ENCODE measurements at regions not wholly inside any gene's neighbourhood (a gene's known extent, or its start where the extent isn't known, plus 50 kb on each side); places are given as distances from the start of the nearest gene placed in this dataset.

- TF ChIP-seq HNF4A (conservative IDR thresholded peaks at IDR 0.05): no peak
- no peak for TF ChIP-seq TAF1 (conservative IDR thresholded peaks at IDR 0.05)
- no peak for TF ChIP-seq NR2F2 (IDR thresholded peaks at IDR 0.05)
- no peak for TF ChIP-seq RAD21 (IDR thresholded peaks at IDR 0.05)
- no peak for TF ChIP-seq ZBTB33 (IDR thresholded peaks at IDR 0.05)
- TF ChIP-seq YY1 (IDR thresholded peaks at IDR 0.05): no peak
- no peak for TF ChIP-seq RXRA (IDR thresholded peaks at IDR 0.05)
- no peak for TF ChIP-seq JUND (IDR thresholded peaks at IDR 0.05)
- TF ChIP-seq, protein P1, sequence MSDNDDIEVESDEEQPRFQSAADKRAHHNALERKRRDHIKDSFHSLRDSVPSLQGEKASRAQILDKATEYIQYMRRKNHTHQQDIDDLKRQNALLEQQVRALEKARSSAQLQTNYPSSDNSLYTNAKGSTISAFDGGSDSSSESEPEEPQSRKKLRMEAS (IDR thresholded peaks at IDR 0.05): no peak
- no peak for TF ChIP-seq GABPA (IDR thresholded peaks at IDR 0.05 in 1 of 2, conservative IDR thresholded peaks at IDR 0.05 in 1 of 2)
- TF ChIP-seq HNF4G (IDR thresholded peaks at IDR 0.05): no peak
- TF ChIP-seq FOXA2 (IDR thresholded peaks at IDR 0.05): no peak
- TF ChIP-seq FOXA1 (IDR thresholded peaks at IDR 0.05): no peak
- no peak for TF ChIP-seq ATF3 (IDR thresholded peaks at IDR 0.05)
- TF ChIP-seq, protein P2, sequence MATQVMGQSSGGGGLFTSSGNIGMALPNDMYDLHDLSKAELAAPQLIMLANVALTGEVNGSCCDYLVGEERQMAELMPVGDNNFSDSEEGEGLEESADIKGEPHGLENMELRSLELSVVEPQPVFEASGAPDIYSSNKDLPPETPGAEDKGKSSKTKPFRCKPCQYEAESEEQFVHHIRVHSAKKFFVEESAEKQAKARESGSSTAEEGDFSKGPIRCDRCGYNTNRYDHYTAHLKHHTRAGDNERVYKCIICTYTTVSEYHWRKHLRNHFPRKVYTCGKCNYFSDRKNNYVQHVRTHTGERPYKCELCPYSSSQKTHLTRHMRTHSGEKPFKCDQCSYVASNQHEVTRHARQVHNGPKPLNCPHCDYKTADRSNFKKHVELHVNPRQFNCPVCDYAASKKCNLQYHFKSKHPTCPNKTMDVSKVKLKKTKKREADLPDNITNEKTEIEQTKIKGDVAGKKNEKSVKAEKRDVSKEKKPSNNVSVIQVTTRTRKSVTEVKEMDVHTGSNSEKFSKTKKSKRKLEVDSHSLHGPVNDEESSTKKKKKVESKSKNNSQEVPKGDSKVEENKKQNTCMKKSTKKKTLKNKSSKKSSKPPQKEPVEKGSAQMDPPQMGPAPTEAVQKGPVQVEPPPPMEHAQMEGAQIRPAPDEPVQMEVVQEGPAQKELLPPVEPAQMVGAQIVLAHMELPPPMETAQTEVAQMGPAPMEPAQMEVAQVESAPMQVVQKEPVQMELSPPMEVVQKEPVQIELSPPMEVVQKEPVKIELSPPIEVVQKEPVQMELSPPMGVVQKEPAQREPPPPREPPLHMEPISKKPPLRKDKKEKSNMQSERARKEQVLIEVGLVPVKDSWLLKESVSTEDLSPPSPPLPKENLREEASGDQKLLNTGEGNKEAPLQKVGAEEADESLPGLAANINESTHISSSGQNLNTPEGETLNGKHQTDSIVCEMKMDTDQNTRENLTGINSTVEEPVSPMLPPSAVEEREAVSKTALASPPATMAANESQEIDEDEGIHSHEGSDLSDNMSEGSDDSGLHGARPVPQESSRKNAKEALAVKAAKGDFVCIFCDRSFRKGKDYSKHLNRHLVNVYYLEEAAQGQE (IDR thresholded peaks at IDR 0.05): no peak
- no peak for TF ChIP-seq EGR1 (IDR thresholded peaks at IDR 0.05; ENCODE audit: low read depth in 2 of 2)
- Histone ChIP-seq H3K9ac (ENCODE audit: low read depth in 1 of 2, low read length in 2 of 2) (no peak overlapping the region), H3K4me1 (ENCODE audit: control insufficient read depth in 4 of 4, insufficient read depth in 4 of 4, low read length in 3 of 4) (no peaks in the 10 kb centered on the region), H3K27ac (ENCODE audit: low read depth in 1 of 2, low read length in 2 of 2) (no peak overlapping the region), H3K27me3 (ENCODE audit: control insufficient read depth in 4 of 4, insufficient read depth in 4 of 4, low read length in 3 of 4) (no peaks in the 10 kb centered on the region), H3K4me3 (ENCODE audit: low read depth in 1 of 3, low read length in 3 of 3) (no peak overlapping the region), H3K36me3 (ENCODE audit: control insufficient read depth in 4 of 4, insufficient read depth in 3 of 4, low read depth in 1 of 4, low read length in 3 of 4) (no peaks in the 10 kb centered on the region), H3K9me3 (ENCODE audit: control insufficient read depth in 4 of 4, low read length in 3 of 4) (no peaks in the 10 kb centered on the region)
- WGBS: 73% methylated on average over 3 of the region's 3 CpGs
- DNase-seq (ENCODE audit: low spot score): no peak
Measured at GRCh38 chr13:54875111-54875510, 1846.5 kb downstream of the OLFM4 start.

- TF ChIP-seq SP1 (IDR thresholded peaks at IDR 0.05) (no peak), TAF1 (conservative IDR thresholded peaks at IDR 0.05) (no peak), ZBTB33 (IDR thresholded peaks at IDR 0.05) (no peak), HNF4G (IDR thresholded peaks at IDR 0.05) (no peak), FOXA2 (IDR thresholded peaks at IDR 0.05) (no peak), JUND (IDR thresholded peaks at IDR 0.05) (no peak), NR2F2 (IDR thresholded peaks at IDR 0.05) (no peak), EGR1 (IDR thresholded peaks at IDR 0.05; ENCODE audit: low read depth in 2 of 2) (no peak), ATF3 (IDR thresholded peaks at IDR 0.05) (no peak), GABPA (IDR thresholded peaks at IDR 0.05 in 1 of 2, conservative IDR thresholded peaks at IDR 0.05 in 1 of 2) (no peak)
- TF ChIP-seq, protein P2 (IDR thresholded peaks at IDR 0.05): no peak
- TF ChIP-seq, protein P3, sequence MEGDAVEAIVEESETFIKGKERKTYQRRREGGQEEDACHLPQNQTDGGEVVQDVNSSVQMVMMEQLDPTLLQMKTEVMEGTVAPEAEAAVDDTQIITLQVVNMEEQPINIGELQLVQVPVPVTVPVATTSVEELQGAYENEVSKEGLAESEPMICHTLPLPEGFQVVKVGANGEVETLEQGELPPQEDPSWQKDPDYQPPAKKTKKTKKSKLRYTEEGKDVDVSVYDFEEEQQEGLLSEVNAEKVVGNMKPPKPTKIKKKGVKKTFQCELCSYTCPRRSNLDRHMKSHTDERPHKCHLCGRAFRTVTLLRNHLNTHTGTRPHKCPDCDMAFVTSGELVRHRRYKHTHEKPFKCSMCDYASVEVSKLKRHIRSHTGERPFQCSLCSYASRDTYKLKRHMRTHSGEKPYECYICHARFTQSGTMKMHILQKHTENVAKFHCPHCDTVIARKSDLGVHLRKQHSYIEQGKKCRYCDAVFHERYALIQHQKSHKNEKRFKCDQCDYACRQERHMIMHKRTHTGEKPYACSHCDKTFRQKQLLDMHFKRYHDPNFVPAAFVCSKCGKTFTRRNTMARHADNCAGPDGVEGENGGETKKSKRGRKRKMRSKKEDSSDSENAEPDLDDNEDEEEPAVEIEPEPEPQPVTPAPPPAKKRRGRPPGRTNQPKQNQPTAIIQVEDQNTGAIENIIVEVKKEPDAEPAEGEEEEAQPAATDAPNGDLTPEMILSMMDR (IDR thresholded peaks at IDR 0.05; ENCODE audit: low read depth, low read length, missing input control): no peak
- no peak overlapping the region for H3K4me3 ChIP-seq (ENCODE audit: low read depth in 1 of 3, low read length in 3 of 3)
- no peaks in the 10 kb centered on the region for H3K27me3 ChIP-seq (ENCODE audit: control insufficient read depth in 4 of 4, insufficient read depth in 4 of 4, low read length in 3 of 4)
- no peaks in the 10 kb centered on the region for H3K4me1 ChIP-seq (ENCODE audit: control insufficient read depth in 4 of 4, insufficient read depth in 4 of 4, low read length in 3 of 4)
- H3K36me3 ChIP-seq (ENCODE audit: control insufficient read depth in 4 of 4, insufficient read depth in 3 of 4, low read depth in 1 of 4, low read length in 3 of 4): no peaks in the 10 kb centered on the region
- DNase-seq (ENCODE audit: low spot score): no peak
- H3K9me3 ChIP-seq (ENCODE audit: control insufficient read depth in 4 of 4, low read length in 3 of 4): no peaks in the 10 kb centered on the region
- 86% methylated on average over 2 of the region's 2 CpGs for WGBS
- H3K27ac ChIP-seq (ENCODE audit: low read depth in 1 of 2, low read length in 2 of 2): no peak overlapping the region
- H3K9ac ChIP-seq (ENCODE audit: low read depth in 1 of 2, low read length in 2 of 2): no peak overlapping the region
Measured at GRCh38 chr13:54879036-54879435, 1850.4 kb downstream of the OLFM4 start.
